OCI-LY7 (cell line): ENCODE measurements at regions not wholly inside any gene's neighbourhood (a gene's known extent, or its start where the extent isn't known, plus 50 kb on each side); places are given as distances from the start of the nearest gene placed in this dataset.

Experiments
- BruUV-seq: library from RNA; stranded (reverse); fragments of 400-500 nt; replicated peaks from 2 replicates; lab custom pipeline; 2021; lab: Mats Ljungman, UMichigan
- CTCF ChIA-PET: fragments of 300-600 bp; sonication (Branson Sonifier 250); formaldehyde crosslinking; loops from one replicate; lab custom pipeline; 2022; ENCODE audit warnings: antibody characterized with exemption; ENCODE audit not compliant: unreplicated experiment; lab: Charles Lee
- POLR2A ChIA-PET: fragments of 300-600 bp; sonication (Branson Sonifier 250); formaldehyde crosslinking; loops from one replicate; lab custom pipeline; 2022; ENCODE audit warnings: antibody characterized with exemption; lab: Charles Lee
- DNase-seq: peaks from one replicate; pipeline ENCODE4 v3.0.0-alpha.2; 2015; ENCODE audit warnings: low spot score
- H2AFZ ChIP-seq: fragments of 200-600 bp; sonication (generic), shearing (Covaris generic); 2 replicates; pipeline ENCODE4 v1.6.1; 2014; ENCODE audit warnings: mild to moderate bottlenecking, antibody characterized with exemption, low read length, moderate library complexity
- H3K27ac ChIP-seq: fragments of 200-600 bp; sonication (generic); 2 replicates; pipeline ENCODE4 v1.5.1; 2014; ENCODE audit warnings: mixed run types, low read depth, mild to moderate bottlenecking, moderate library complexity, low read length, inconsistent platforms; ENCODE audit not compliant: poor library complexity, severe bottlenecking
- H3K36me3 ChIP-seq: fragments of 200-600 bp; sonication (generic); 2 replicates; pipeline ENCODE4 v1.6.1; 2014; ENCODE audit warnings: mild to moderate bottlenecking, antibody characterized with exemption, low read length, moderate library complexity, mixed read lengths; ENCODE audit not compliant: insufficient read depth
- H3K4me1 ChIP-seq: fragments of 200-600 bp; sonication (generic); 2 replicates; pipeline ENCODE4 v1.5.1; 2014; ENCODE audit warnings: mild to moderate bottlenecking, low read length; ENCODE audit not compliant: insufficient read depth, poor library complexity, severe bottlenecking
- H3K4me2 ChIP-seq: fragments of 200-600 bp; sonication (generic); 2 replicates; pipeline ENCODE4 v1.6.1; 2014; ENCODE audit warnings: mild to moderate bottlenecking, low read length
- H3K4me3 ChIP-seq: fragments of 200-600 bp; sonication (generic); 2 replicates; pipeline ENCODE4 v1.5.1; 2014; ENCODE audit warnings: mild to moderate bottlenecking, low read depth, low read length; ENCODE audit not compliant: poor library complexity, severe bottlenecking
- H3K79me2 ChIP-seq: fragments of 200-600 bp; sonication (generic); 2 replicates; pipeline ENCODE4 v1.6.1; 2016; ENCODE audit warnings: low read depth, mild to moderate bottlenecking, low read length, moderate library complexity, mixed read lengths; ENCODE audit not compliant: insufficient read depth
- H3K9me2 ChIP-seq: fragments of 200-600 bp; sonication (generic); 2 replicates; pipeline ENCODE4 v1.6.1; 2016; ENCODE audit warnings: mild to moderate bottlenecking, low read length, mixed read lengths; ENCODE audit not compliant: insufficient read depth
- H3K9me3 ChIP-seq: fragments of 200-600 bp; sonication (generic); 2 replicates; pipeline ENCODE4 v1.6.1; 2014; ENCODE audit warnings: mild to moderate bottlenecking, mixed run types, low read length, mixed read lengths
- H4K20me1 ChIP-seq: fragments of 200-600 bp; sonication (generic); 2 replicates; pipeline ENCODE4 v1.6.1; 2014; ENCODE audit warnings: mild to moderate bottlenecking, antibody characterized with exemption, low read length, moderate library complexity, mixed read lengths; ENCODE audit not compliant: insufficient read depth
- CTCF ChIP-seq: fragments of 200-600 bp; sonication (generic); conservative IDR thresholded peaks from 2 replicates; pipeline ENCODE4 v1.5.1; 2014; ENCODE audit warnings: mild to moderate bottlenecking, antibody characterized with exemption, low read length, moderate library complexity, mixed read lengths
- EZH2phosphoT487 ChIP-seq: fragments of 200-600 bp; sonication (generic); IDR thresholded peaks from 2 replicates; pipeline ENCODE4 v1.6.1; 2018; ENCODE audit warnings: low read depth, borderline replicate concordance, mild to moderate bottlenecking, mixed run types, antibody characterized with exemption, low read length, moderate library complexity, mixed read lengths
- intact Hi-C: fragments of 100-400 bp; cut with micrococcal nuclease; formaldehyde crosslinking; loops from one replicate; pipeline ENCODE4 v1.10.0; 2022; ENCODE audit not compliant: unreplicated experiment

- no TSS peak for BruUV-seq
- Histone ChIP-seq H3K4me2 (no peak overlapping the region), H4K20me1 (no peaks in the 10 kb centered on the region), H3K36me3 (no peaks in the 10 kb centered on the region), H3K27ac (no peak overlapping the region), H3K79me2 (no peaks in the 10 kb centered on the region), H3K9me2 (no peaks in the 10 kb centered on the region), H3K9me3 (0 out of 2 replicates have a peak, but pooled peaks cover 9% of the 10 kb centered on the region), H2AFZ (no peak overlapping the region), H3K4me1 (no peaks in the 10 kb centered on the region), H3K4me3 (no peak overlapping the region)
- ChIA-PET POLR2A (interaction anchor here (0.8 kb wide), 1 partner anchor 1107 kb away, joined by 3 read pairs; no protein-coding TSS in a partner anchor), CTCF (no interaction called here)
- no peak for TF ChIP-seq CTCF
- TF ChIP-seq EZH2phosphoT487: no peak
- no peak for DNase-seq
- intact Hi-C loops: no loop called here
These were observed 62.5 kb upstream of the LGALSL start for GRCh38 chr2:64391424-64391823.

- no peak for DNase-seq
- H3K4me3 ChIP-seq: no peak overlapping the region
- no peaks in the 10 kb centered on the region for H3K9me2 ChIP-seq
- POLR2A ChIA-PET: no interaction called here
- no peaks in the 10 kb centered on the region for H4K20me1 ChIP-seq
- no peak overlapping the region for H2AFZ ChIP-seq
- no peak overlapping the region for H3K4me2 ChIP-seq
- CTCF ChIA-PET: no interaction called here
- intact Hi-C loops: no loop called here
- H3K9me3 ChIP-seq: 0 out of 2 replicates have a peak, but pooled peaks cover 9% of the 10 kb centered on the region
- H3K36me3 ChIP-seq: no peaks in the 10 kb centered on the region
- no TSS peak for BruUV-seq
- no peak overlapping the region for H3K27ac ChIP-seq
- H3K4me1 ChIP-seq: no peaks in the 10 kb centered on the region
- no peak for TF ChIP-seq EZH2phosphoT487
- TF ChIP-seq CTCF: no peak
- H3K79me2 ChIP-seq: no peaks in the 10 kb centered on the region
These were observed 62.0 kb upstream of the LGALSL start for GRCh38 chr2:64391940-64392339.

GRCh38 chr2:64392529-64392928 lies 61.4 kb upstream of the LGALSL start:
- Histone ChIP-seq H2AFZ (no peak overlapping the region), H3K36me3 (no peaks in the 10 kb centered on the region), H3K9me3 (0 out of 2 replicates have a peak, but pooled peaks cover 9% of the 10 kb centered on the region), H3K4me3 (no peak overlapping the region), H3K9me2 (no peaks in the 10 kb centered on the region), H3K27ac (no peak overlapping the region), H3K4me1 (no peaks in the 10 kb centered on the region), H3K79me2 (no peaks in the 10 kb centered on the region), H4K20me1 (no peaks in the 10 kb centered on the region), H3K4me2 (no peak overlapping the region)
- TF ChIP-seq CTCF (no peak), EZH2phosphoT487 (no peak)
- intact Hi-C loops: no loop called here
- POLR2A ChIA-PET: no interaction called here
- DNase-seq: no peak
- CTCF ChIA-PET: no interaction called here
- no TSS peak for BruUV-seq
